Astrocyte of the cerebellum (primary cell): ENCODE measurements at regions not wholly inside any gene's neighbourhood (a gene's known extent, or its start where the extent isn't known, plus 50 kb on each side); places are given as distances from the start of the nearest gene placed in this dataset.

Source experiments
- DNase-seq: peaks from one replicate; pipeline ENCODE4 v3.0.0-alpha.2; 2011; ENCODE audit warnings: low read depth
- H3K4me3 ChIP-seq: 2 replicates; pipeline ENCODE4 v1.5.1; 2011; ENCODE audit warnings: mild to moderate bottlenecking, low read depth, low read length, moderate library complexity
- in situ Hi-C: cut with HindIII; loops from 2 replicates; pipeline ENCODE4 v1.10.0; 2017; ENCODE audit warnings: low sequenced_read_pairs
- TF ChIP-seq, protein P1 (sequence below): IDR thresholded peaks from 2 replicates; pipeline ENCODE4 v1.5.1; 2012; ENCODE audit warnings: low read length, low read depth, moderate library complexity, mild to moderate bottlenecking; ENCODE audit errors: missing control alignments

DNA sequence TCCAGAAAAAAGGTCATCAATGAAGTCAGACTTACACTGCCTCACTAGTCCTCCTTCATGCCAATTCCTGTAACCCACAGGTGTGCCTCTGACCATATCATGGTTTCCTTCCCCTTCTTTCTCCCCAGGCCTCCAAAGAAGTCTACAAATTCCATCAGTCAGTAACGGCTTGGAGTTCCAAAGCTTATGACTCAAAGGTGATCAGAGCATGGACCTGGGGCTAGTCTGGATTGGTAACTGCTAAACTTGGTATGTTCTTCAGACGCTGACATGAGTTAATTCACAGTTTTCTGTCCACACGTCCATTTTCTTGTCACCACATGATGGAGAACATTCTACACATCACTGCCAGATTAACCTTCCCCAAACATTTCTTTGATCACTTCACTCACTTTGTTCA, 560.4 kb downstream of the ETNK1 start:
- no peak overlapping the region for H3K4me3 ChIP-seq
- TF ChIP-seq, protein P1, sequence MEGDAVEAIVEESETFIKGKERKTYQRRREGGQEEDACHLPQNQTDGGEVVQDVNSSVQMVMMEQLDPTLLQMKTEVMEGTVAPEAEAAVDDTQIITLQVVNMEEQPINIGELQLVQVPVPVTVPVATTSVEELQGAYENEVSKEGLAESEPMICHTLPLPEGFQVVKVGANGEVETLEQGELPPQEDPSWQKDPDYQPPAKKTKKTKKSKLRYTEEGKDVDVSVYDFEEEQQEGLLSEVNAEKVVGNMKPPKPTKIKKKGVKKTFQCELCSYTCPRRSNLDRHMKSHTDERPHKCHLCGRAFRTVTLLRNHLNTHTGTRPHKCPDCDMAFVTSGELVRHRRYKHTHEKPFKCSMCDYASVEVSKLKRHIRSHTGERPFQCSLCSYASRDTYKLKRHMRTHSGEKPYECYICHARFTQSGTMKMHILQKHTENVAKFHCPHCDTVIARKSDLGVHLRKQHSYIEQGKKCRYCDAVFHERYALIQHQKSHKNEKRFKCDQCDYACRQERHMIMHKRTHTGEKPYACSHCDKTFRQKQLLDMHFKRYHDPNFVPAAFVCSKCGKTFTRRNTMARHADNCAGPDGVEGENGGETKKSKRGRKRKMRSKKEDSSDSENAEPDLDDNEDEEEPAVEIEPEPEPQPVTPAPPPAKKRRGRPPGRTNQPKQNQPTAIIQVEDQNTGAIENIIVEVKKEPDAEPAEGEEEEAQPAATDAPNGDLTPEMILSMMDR = no peak
- in situ Hi-C loops = no loop called here
- no peak for DNase-seq

DNA sequence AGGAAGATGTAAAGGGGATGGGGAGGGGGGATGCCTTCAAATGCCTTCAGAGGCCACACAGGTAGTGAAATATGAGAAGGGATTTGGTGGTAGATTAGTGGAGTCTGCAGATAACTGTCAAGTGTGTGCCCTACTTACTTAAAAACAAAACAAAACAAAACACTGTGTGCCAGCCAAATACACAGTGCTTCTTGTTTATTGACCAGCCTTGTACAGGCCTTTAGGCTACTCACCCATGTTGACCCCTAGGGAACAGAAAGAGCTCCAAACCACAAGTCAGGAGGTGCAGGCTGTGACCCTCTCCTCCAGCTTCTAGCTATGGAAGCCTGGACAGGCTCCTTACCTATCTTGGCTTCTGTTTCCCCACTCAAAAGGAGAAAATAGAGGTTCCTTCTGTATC, 562.0 kb downstream of the ETNK1 start:
- in situ Hi-C loops = no loop called here
- TF ChIP-seq, protein P1 = no peak
- no peak for DNase-seq
- no peak overlapping the region for H3K4me3 ChIP-seq

DNA sequence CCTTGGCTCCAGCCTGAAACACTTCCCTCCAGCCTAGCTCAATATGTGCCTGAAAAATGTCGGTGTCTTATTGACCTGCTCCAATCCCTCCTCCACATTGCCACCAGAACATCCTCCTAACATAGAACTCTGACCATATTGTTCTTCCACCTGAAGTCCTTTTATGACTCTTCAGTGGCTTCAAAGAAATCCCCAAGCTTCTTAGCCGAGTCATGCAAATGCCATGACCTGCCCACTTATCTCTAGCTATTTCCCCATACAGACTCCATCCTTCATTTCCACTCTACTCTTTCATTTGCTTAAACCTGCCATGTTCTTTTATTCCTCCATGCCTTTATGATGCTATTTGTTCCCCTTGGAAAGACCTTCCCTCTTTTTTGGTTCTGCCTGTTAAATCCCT, 568.6 kb downstream of the ETNK1 start:
- in situ Hi-C loops = no loop called here
- H3K4me3 ChIP-seq = no peak overlapping the region
- TF ChIP-seq, protein P1 = no peak
- DNase-seq = no peak

DNA sequence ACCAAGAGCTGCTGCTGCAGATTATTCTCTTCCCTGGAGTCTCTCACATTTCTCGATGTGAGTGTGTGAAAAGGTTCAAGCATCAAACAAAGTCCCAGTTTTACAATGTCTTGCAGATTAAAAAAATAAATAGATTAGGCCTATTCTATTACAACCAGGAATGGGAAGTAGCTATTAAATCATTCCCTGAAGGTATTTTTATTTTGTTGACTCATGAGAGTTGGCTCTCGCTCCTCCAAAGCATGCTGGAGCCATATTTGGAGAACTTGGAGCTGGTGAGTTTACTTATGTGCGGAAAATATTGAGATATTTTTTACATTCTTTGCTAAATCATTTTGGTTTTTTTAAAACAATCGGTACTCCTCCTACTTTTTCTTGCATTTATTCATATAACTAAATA, 572.3 kb downstream of the ETNK1 start:
- in situ Hi-C loops = no loop called here
- TF ChIP-seq, protein P1 = no peak
- no peak overlapping the region for H3K4me3 ChIP-seq
- no peak for DNase-seq

DNA sequence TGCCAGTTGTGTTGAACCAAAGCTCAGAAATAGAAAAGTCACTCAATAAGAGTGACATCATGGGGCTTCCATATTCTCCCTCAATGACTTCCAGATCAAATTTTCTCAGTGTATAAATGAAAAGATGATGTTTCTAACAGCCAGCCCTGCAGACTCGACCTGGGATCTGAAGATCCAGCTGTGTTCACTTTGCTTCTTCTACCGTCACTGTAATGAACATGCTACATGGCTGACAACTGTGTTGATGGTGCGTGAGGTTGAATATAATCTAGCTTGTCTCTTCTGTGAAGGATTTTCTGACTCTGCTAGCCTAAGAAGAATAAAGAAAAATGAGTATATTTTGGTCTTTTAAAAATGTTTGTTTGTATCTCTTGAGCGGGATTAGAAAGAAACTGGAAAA, 577.8 kb downstream of the ETNK1 start:
- no peak for DNase-seq
- no peak overlapping the region for H3K4me3 ChIP-seq
- TF ChIP-seq, protein P1 = no peak
- in situ Hi-C loops = loop anchor here (25.0 kb wide), 2 partner anchors 90 to 490 kb away; no protein-coding TSS in a partner anchor

DNA sequence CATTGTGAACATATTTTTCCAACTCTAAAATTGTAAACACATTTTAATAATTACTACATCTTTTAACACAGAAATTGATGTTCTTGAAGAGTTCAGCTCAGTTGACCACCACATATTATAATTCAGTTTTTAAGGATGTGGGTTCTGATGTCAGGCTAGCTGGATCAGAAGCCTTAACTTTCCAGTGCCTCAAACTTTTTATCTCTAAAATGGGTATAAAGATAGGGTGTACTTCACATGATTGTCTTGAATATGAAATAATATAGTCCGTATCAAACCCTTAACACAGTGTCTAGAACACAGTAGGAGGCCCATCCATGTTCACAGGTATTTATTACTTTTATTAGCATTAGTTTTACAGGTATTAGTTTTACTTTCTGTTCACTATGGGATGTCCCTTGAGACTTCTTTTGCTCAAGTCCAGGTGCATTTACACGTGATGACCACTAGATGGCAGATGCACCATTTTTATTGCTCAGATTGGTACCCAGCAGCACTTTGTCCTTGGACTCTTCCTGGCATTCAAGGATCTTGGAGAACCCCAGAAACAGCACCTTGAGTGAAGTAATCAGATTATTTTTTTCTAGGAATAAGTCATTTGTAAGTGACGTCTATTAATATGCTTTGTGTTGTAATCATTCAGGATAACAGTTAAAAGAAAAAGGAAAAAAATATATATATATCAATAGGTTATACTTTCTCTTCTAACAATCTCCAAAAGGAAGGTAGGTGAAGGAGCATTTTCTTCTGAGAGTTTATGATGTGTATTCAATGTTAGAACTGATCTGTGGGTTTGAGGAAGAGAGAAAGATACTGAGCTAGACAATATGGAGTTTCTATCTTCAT, 580.2 kb downstream of the ETNK1 start:
- no peak overlapping the region for H3K4me3 ChIP-seq
- DNase-seq = peak; percentile 66
- in situ Hi-C loops = loop anchor here (25.0 kb wide), 2 partner anchors 93 to 493 kb away; no protein-coding TSS in a partner anchor
- TF ChIP-seq, protein P1 = peak; percentile 87
